ENCODE measurements at regions not wholly inside any gene's neighbourhood (a gene's known extent, or its start where the extent isn't known, plus 50 kb on each side); places are given as distances from the start of the nearest gene placed in this dataset.

- TF ChIP-seq POU6F1 (CRISPR knock-in tag; IDR thresholded peaks at IDR 0.05; ENCODE audit: borderline replicate concordance, low read depth) (no peak), TCF4 (CRISPR knock-in tag; IDR thresholded peaks at IDR 0.05; ENCODE audit: borderline replicate concordance) (no peak)
These were observed 58.4 kb upstream of the MINAR1 start (continued) for GRCh38 chr15:79373728-79374127.

GRCh38 chr15:79376383-79376782, 55.8 kb upstream of the MINAR1 start:
- no peak for ATAC-seq
- TF ChIP-seq GLIS3 (CRISPR knock-in tag; IDR thresholded peaks at IDR 0.05), result no peak
- TF ChIP-seq ZFP30 (CRISPR knock-in tag; IDR thresholded peaks at IDR 0.05), result no peak
- TF ChIP-seq ZFP3 (CRISPR knock-in tag; IDR thresholded peaks at IDR 0.05), result no peak
- TF ChIP-seq ESRRG (CRISPR knock-in tag; IDR thresholded peaks at IDR 0.05), result no peak
- no peak for TF ChIP-seq OSR1 (CRISPR knock-in tag; IDR thresholded peaks at IDR 0.05)
- TF ChIP-seq ZNF8 (CRISPR knock-in tag; IDR thresholded peaks at IDR 0.05), result no peak
- no peak for TF ChIP-seq CREB5 (CRISPR knock-in tag; IDR thresholded peaks at IDR 0.05; ENCODE audit: low read depth)
- no peak for TF ChIP-seq SNAI2 (CRISPR knock-in tag; IDR thresholded peaks at IDR 0.05)

GRCh38 chr15:79378394-79379109, 53.6 kb upstream of the MINAR1 start:
- ATAC-seq, result no peak
- TF ChIP-seq CREB5 (CRISPR knock-in tag; IDR thresholded peaks at IDR 0.05; ENCODE audit: low read depth) (no peak), PATZ1 (CRISPR knock-in tag; IDR thresholded peaks at IDR 0.05; ENCODE audit: borderline replicate concordance) (no peak), ZNF8 (CRISPR knock-in tag; IDR thresholded peaks at IDR 0.05) (no peak)

GRCh38 chr15:79380755-79381497, 51.2 kb upstream of the MINAR1 start:
- peak; percentile 100 for ATAC-seq

More at GRCh38 chr15:79380755-79381497, 51.2 kb upstream of the MINAR1 start:
- TF ChIP-seq BACH2 (CRISPR knock-in tag; IDR thresholded peaks at IDR 0.05; ENCODE audit: borderline replicate concordance) (no peak), ESRRG (CRISPR knock-in tag; IDR thresholded peaks at IDR 0.05) (no peak), POU6F1 (CRISPR knock-in tag; IDR thresholded peaks at IDR 0.05; ENCODE audit: borderline replicate concordance, low read depth) (no peak), CSRNP3 (CRISPR knock-in tag; IDR thresholded peaks at IDR 0.05) (no peak), ZC3H10 (CRISPR knock-in tag; IDR thresholded peaks at IDR 0.05) (no peak), TCF4 (CRISPR knock-in tag; IDR thresholded peaks at IDR 0.05; ENCODE audit: borderline replicate concordance) (no peak), ZNF70 (CRISPR knock-in tag; IDR thresholded peaks at IDR 0.05) (no peak)
